GM19025 (cell line): ENCODE measurements at regions not wholly inside any gene's neighbourhood (a gene's known extent, or its start where the extent isn't known, plus 50 kb on each side); places are given as distances from the start of the nearest gene placed in this dataset.
"Not testable (repeated sequence)": the region's sequence is repeated elsewhere in the genome, so short reads cannot be mapped to it uniquely, and the experiment has no call there.

Experiments
- ATAC-seq: cut with Tn5 transposase; IDR thresholded peaks from one replicate; pipeline ENCODE4 v1.9.1; 2021; ENCODE audit warnings: mild to moderate bottlenecking, low read depth, moderate library complexity; ENCODE audit not compliant: unreplicated experiment

GRCh38 chr6:21767891-21768648 is 174.5 kb downstream of the SOX4 start:
- ATAC-seq, result no peak

DNA sequence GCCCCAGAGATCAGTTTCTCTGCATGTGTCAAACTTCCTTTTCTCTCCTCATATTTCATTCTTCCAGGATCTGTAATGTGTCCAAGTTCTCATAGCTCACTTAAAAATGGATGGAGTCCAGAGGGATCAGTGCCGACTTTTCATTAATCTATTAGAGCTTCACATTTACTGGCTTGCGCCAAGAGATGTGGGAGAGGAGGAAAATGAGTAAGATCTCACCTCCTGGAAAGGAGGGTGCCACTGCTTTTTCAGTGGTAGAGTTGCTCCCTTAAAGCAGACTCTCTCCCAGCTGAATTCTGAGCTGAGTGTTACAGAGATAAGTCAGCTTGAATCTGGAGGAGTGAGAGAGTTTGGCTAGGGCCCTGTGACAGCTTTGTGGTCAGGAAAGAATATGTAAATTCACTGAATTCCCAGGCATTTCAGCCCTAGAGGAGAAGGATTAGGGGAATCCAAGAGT is 175.9 kb downstream of the SOX4 start:
- ATAC-seq, result no peak

- no peak for ATAC-seq
Observed at GRCh38 chr6:21769968-21770367, 176.4 kb downstream of the SOX4 start.

GRCh38 chr6:21771626-21772320 is 178.2 kb downstream of the SOX4 start:
- no peak for ATAC-seq

DNA sequence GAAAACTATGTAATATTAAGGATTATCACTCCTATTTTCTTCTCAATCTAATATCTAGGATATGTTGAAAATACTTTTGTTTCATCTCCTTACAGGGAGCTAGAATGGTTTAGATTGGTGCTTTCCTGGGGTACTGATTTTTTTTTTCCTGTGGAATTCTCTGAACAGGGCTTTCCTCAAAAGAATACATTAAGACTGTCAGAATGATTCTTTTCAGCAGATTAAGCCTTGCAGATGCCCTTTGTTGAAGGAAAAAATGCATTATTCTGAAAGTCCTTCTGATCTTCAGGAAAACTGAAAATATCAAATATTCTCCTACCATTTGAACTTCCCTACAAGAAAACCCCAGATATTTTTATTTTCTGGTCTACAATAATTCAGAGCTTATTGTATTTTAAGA is 178.9 kb downstream of the SOX4 start:
- ATAC-seq, result no peak

- ATAC-seq, result no peak
Observed at GRCh38 chr6:21772884-21773575, 179.5 kb downstream of the SOX4 start.

DNA sequence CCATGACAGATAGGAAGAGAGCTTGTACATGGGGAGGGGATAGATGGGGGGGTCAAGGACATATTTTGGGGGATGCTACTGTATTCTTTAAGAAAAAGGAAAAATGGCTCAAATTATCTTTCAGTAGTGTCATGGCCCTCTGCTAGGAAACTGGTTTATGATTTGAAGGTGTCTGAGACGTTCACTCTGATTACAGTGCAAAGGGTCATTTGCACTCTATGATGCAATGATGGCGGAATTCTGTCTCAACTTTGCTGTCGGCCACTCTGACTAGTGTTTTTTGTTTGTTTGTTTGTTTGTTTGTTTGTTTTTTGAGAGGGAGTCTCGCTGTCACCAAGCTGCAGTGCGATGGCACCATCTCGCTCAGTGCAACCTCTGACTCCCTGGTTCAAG is 180.0 kb downstream of the SOX4 start:
- no peak for ATAC-seq

DNA sequence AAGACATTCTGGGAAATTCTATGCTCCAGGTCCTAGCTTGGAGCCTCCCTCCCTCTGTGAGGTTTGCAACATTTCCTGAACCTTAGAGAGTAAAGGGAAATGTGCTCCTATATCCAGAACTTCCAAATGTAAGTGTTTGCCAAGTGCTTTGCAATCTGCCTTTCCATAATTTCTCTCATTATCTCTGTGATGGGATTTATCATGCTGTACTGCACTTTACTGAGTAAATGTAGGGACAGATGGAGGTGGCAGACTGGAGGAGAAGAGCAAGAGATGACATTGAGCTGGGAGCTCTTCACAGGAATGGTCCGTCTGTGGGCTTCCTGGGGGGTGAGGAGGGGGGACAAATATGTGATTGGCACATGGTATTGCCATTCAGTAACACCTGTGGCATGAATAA is 184.3 kb downstream of the SOX4 start:
- ATAC-seq, result no peak

DNA sequence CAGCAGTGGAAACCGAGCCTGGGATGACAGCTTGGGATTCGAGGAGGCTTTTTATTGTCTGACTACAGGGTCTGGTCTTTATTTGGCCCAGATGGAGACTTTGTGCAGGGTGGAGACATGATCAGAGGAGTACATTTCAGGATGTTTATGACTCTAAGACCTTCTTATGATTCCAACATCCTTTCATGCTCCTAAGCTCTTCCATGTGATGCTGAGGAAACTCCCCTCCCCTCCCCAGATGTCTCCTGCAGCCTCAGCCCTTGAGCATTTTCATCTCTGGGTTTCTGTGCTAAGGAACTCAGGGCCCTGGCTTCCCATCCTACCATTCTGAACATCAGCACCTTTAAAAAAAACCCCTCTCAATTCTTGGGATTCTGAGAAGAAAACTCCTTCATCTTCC is 186.6 kb downstream of the SOX4 start:
- ATAC-seq, result no peak

GRCh38 chr6:21780679-21781078 is 187.1 kb downstream of the SOX4 start:
- no peak for ATAC-seq

GRCh38 chr6:21781128-21781527 is 187.6 kb downstream of the SOX4 start:
- ATAC-seq, result no peak

GRCh38 chr6:21785164-21785563 is 191.6 kb downstream of the SOX4 start:
- no peak for ATAC-seq

DNA sequence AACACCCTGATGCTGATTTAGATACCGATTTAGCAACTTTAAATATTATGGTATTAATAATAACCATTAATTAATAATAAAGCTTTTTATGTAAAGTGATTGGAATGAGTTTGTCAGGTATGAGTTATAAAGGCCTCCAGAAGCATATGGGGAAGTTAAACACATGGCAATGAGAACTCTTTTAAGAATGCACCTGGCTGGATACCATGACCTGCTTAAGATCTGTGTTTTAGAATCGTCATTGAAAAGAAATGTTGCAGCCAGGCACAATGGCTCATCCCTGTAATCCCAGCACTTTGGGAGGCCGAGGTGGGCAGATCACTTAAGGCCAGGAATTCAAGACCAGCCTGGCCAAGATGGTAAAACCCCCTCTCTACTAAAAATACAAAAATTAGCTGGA is 197.5 kb downstream of the SOX4 start:
- ATAC-seq, result no peak

DNA sequence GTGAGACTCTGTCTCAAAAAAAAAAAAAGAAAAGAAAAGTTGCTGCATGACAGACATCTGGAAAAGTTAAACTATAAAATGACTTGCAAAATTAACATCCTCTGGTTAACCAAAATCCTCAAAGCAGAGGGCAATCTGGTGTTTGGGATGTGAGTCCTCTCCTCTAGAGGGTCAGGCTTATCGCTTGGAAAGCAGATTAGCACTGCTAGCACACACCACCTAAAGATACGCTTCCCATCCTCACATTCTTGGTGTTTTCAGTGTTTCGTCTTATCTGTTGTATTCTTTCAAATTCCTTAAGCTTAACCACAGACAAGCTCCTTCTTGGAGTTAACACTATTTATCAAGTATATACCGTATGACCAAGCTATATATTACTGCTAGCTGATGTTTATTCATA is 198.0 kb downstream of the SOX4 start:
- ATAC-seq, result no peak

- no peak for ATAC-seq
Observed at GRCh38 chr6:21792177-21792576, 198.6 kb downstream of the SOX4 start.

- not testable (repeated sequence) for ATAC-seq
Observed at GRCh38 chr6:21796979-21797378, 203.4 kb downstream of the SOX4 start.

DNA sequence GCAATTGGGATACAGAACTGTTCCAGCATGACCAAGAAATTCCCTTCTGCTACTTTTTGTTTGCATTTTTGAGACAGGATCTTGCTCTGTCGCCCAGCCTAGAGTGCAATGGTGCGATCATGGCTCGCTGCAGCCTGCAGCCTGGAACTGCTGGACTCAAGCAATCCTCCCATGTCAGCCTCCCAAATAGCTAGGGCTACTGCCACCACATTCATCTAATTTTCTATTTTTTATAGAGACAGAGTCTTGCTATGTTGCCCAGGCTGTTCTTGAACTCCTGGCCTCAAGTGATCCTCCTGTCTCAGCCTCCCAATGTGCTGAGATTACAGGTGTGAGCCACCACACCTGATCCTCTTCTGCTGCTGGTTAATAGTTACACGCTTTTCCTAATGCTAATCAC is 204.9 kb downstream of the SOX4 start:
- ATAC-seq, result no peak

- no peak for ATAC-seq
Observed at GRCh38 chr6:21800330-21800729, 206.8 kb downstream of the SOX4 start.

- no peak for ATAC-seq
Observed at GRCh38 chr6:21800948-21801438, 207.4 kb downstream of the SOX4 start.

- no peak for ATAC-seq
Observed at GRCh38 chr6:21801446-21802174, 208.1 kb downstream of the SOX4 start.
